ENCODE measurements at regions not wholly inside any gene's neighbourhood (a gene's known extent, or its start where the extent isn't known, plus 50 kb on each side); places are given as distances from the start of the nearest gene placed in this dataset.

GRCh38 chr9:13351778-13352386, 72.4 kb upstream of the MPDZ start:
- TF ChIP-seq, protein P1, sequence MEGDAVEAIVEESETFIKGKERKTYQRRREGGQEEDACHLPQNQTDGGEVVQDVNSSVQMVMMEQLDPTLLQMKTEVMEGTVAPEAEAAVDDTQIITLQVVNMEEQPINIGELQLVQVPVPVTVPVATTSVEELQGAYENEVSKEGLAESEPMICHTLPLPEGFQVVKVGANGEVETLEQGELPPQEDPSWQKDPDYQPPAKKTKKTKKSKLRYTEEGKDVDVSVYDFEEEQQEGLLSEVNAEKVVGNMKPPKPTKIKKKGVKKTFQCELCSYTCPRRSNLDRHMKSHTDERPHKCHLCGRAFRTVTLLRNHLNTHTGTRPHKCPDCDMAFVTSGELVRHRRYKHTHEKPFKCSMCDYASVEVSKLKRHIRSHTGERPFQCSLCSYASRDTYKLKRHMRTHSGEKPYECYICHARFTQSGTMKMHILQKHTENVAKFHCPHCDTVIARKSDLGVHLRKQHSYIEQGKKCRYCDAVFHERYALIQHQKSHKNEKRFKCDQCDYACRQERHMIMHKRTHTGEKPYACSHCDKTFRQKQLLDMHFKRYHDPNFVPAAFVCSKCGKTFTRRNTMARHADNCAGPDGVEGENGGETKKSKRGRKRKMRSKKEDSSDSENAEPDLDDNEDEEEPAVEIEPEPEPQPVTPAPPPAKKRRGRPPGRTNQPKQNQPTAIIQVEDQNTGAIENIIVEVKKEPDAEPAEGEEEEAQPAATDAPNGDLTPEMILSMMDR (IDR thresholded peaks at IDR 0.05; ENCODE audit: low read depth, low read length) = peak; percentile 67
- TF ChIP-seq EZH2phosphoT487 (IDR thresholded peaks at IDR 0.05; ENCODE audit: low read depth) = no peak

Data from OCI-LY3 (cell line).